IPS DF 6.9 (cell line): ENCODE measurements at regions not wholly inside any gene's neighbourhood (a gene's known extent, or its start where the extent isn't known, plus 50 kb on each side); places are given as distances from the start of the nearest gene placed in this dataset.

ENCODE experiments used
- DNase-seq: peaks from one replicate; pipeline ENCODE4 v3.0.0-alpha.2; 2013; ENCODE audit warnings: low read depth, low spot score
- H3K27ac ChIP-seq: one replicate; pipeline ENCODE4 v1.5.1; 2013; ENCODE audit warnings: low read length, control low read depth
- H3K27me3 ChIP-seq: 2 replicates; pipeline ENCODE4 v1.6.1; 2013; ENCODE audit warnings: mild to moderate bottlenecking, low read length; ENCODE audit not compliant: control insufficient read depth, insufficient read depth
- H3K36me3 ChIP-seq: 2 replicates; pipeline ENCODE4 v1.6.1; 2013; ENCODE audit warnings: low read length; ENCODE audit not compliant: control insufficient read depth, insufficient read depth
- H3K4me1 ChIP-seq: 2 replicates; pipeline ENCODE4 v1.6.1; 2013; ENCODE audit warnings: low read length; ENCODE audit not compliant: control insufficient read depth, insufficient read depth
- H3K4me3 ChIP-seq: 2 replicates; pipeline ENCODE4 v1.5.1; 2013; ENCODE audit warnings: mild to moderate bottlenecking, low read length
- H3K9me3 ChIP-seq: 2 replicates; pipeline ENCODE4 v1.6.1; 2013; ENCODE audit warnings: low read length, inconsistent platforms; ENCODE audit not compliant: control insufficient read depth, insufficient read depth
- WGBS: extraction: QIAGEN DNeasy Blood & Tissue Kit; methylation state at CpG from one replicate; pipeline ENCODE4 v1.1.7; 2013; ENCODE audit warnings: mixed read lengths, missing lambda C conversion rate; ENCODE audit not compliant: insufficient read length, insufficient coverage; 5-methylcytosine and 5-hydroxymethylcytosine counted together

- no peak overlapping the region for H3K27ac ChIP-seq
- H3K9me3 ChIP-seq = no peaks in the 10 kb centered on the region
- H3K27me3 ChIP-seq = no peaks in the 10 kb centered on the region
- no peaks in the 10 kb centered on the region for H3K4me1 ChIP-seq
- DNase-seq = no peak
- H3K4me3 ChIP-seq = no peak overlapping the region
- H3K36me3 ChIP-seq = no peaks in the 10 kb centered on the region
- WGBS = no CpG with 5 or more reads among the region's 7 CpGs
These were observed 402.4 kb downstream of the ETS1 start for GRCh38 chr11:128184981-128185380.

- no peak for DNase-seq
- no peak overlapping the region for H3K4me3 ChIP-seq
- no peaks in the 10 kb centered on the region for H3K36me3 ChIP-seq
- no peak overlapping the region for H3K27ac ChIP-seq
- H3K9me3 ChIP-seq = no peaks in the 10 kb centered on the region
- WGBS = no CpG with 5 or more reads among the region's 1 CpG
- H3K27me3 ChIP-seq = no peaks in the 10 kb centered on the region
- H3K4me1 ChIP-seq = no peaks in the 10 kb centered on the region
These were observed 404.5 kb downstream of the ETS1 start for GRCh38 chr11:128182844-128183243.

GRCh38 chr11:128181984-128182383 lies 405.4 kb downstream of the ETS1 start:
- Histone ChIP-seq H3K27me3 (no peaks in the 10 kb centered on the region), H3K4me3 (no peak overlapping the region), H3K36me3 (no peaks in the 10 kb centered on the region), H3K27ac (no peak overlapping the region), H3K9me3 (no peaks in the 10 kb centered on the region), H3K4me1 (no peaks in the 10 kb centered on the region)
- no CpG with 5 or more reads among the region's 5 CpGs for WGBS
- no peak for DNase-seq

GRCh38 chr11:128181088-128181480 lies 406.3 kb downstream of the ETS1 start:
- H3K27ac ChIP-seq = no peak overlapping the region

GRCh38 chr11:128180441-128181087 lies 406.8 kb downstream of the ETS1 start:
- no peaks in the 10 kb centered on the region for H3K9me3 ChIP-seq
- DNase-seq = no peak
- H3K36me3 ChIP-seq = no peaks in the 10 kb centered on the region
- no peak overlapping the region for H3K27ac ChIP-seq
- no peaks in the 10 kb centered on the region for H3K27me3 ChIP-seq
- no peak overlapping the region for H3K4me3 ChIP-seq
- no CpG with 5 or more reads among the region's 5 CpGs for WGBS
- no peaks in the 10 kb centered on the region for H3K4me1 ChIP-seq

More at GRCh38 chr11:128181088-128181480, 406.3 kb downstream of the ETS1 start:
- DNase-seq = no peak
- no CpG with 5 or more reads among the region's 4 CpGs for WGBS
- H3K9me3 ChIP-seq = no peaks in the 10 kb centered on the region
- no peak overlapping the region for H3K4me3 ChIP-seq
- no peaks in the 10 kb centered on the region for H3K4me1 ChIP-seq
- no peaks in the 10 kb centered on the region for H3K36me3 ChIP-seq
- no peaks in the 10 kb centered on the region for H3K27me3 ChIP-seq

GRCh38 chr11:128179512-128179911 lies 407.8 kb downstream of the ETS1 start:
- no peaks in the 10 kb centered on the region; the same call in 1 of the 2 replicates for H3K4me1 ChIP-seq
- DNase-seq = no peak
- H3K27ac ChIP-seq = no peak overlapping the region
- WGBS = no CpG with 5 or more reads among the region's 1 CpG
- no peaks in the 10 kb centered on the region for H3K36me3 ChIP-seq
- no peaks in the 10 kb centered on the region for H3K27me3 ChIP-seq
- H3K9me3 ChIP-seq = no peaks in the 10 kb centered on the region
- H3K4me3 ChIP-seq = no peak overlapping the region

- no peaks in the 10 kb centered on the region for H3K36me3 ChIP-seq
- H3K9me3 ChIP-seq = no peaks in the 10 kb centered on the region
- DNase-seq = no peak
- no CpG with 5 or more reads among the region's 2 CpGs for WGBS
- H3K4me3 ChIP-seq = no peak overlapping the region
- H3K27ac ChIP-seq = no peak overlapping the region
- H3K27me3 ChIP-seq = no peaks in the 10 kb centered on the region
- no peaks in the 10 kb centered on the region; the same call in 1 of the 2 replicates for H3K4me1 ChIP-seq
These were observed 408.3 kb downstream of the ETS1 start for GRCh38 chr11:128179039-128179438.

GRCh38 chr11:128174465-128175291 lies 412.7 kb downstream of the ETS1 start:
- peak; percentile 45 for DNase-seq
- WGBS = no CpG with 5 or more reads among the region's 7 CpGs
- Histone ChIP-seq H3K4me1 (no peaks in the 10 kb centered on the region; the same call in 1 of the 2 replicates), H3K9me3 (no peaks in the 10 kb centered on the region), H3K36me3 (no peaks in the 10 kb centered on the region), H3K27me3 (no peaks in the 10 kb centered on the region), H3K27ac (no peak overlapping the region), H3K4me3 (no peak overlapping the region)

GRCh38 chr11:128172046-128172878 lies 415.1 kb downstream of the ETS1 start:
- WGBS = no CpG with 5 or more reads among the region's 4 CpGs
- H3K4me3 ChIP-seq = no peak overlapping the region
- H3K9me3 ChIP-seq = no peaks in the 10 kb centered on the region
- H3K4me1 ChIP-seq = no peaks in the 10 kb centered on the region; the same call in 1 of the 2 replicates
- peak; percentile 58 for DNase-seq
- no peaks in the 10 kb centered on the region for H3K36me3 ChIP-seq
- H3K27ac ChIP-seq = no peak overlapping the region
- H3K27me3 ChIP-seq = no peaks in the 10 kb centered on the region

GRCh38 chr11:128171506-128171905 lies 415.9 kb downstream of the ETS1 start:
- Histone ChIP-seq H3K9me3 (no peaks in the 10 kb centered on the region), H3K27ac (no peak overlapping the region), H3K27me3 (no peaks in the 10 kb centered on the region), H3K4me1 (no peaks in the 10 kb centered on the region; the same call in 1 of the 2 replicates), H3K4me3 (no peak overlapping the region), H3K36me3 (no peaks in the 10 kb centered on the region)
- no peak for DNase-seq
- no CpG with 5 or more reads among the region's 4 CpGs for WGBS
